ENCODE measurements at regions not wholly inside any gene's neighbourhood (a gene's known extent, or its start where the extent isn't known, plus 50 kb on each side); places are given as distances from the start of the nearest gene placed in this dataset.

GRCh38 chr1:198825254-198825653 lies 186.4 kb downstream of the PTPRC start:
- TF ChIP-seq, protein P1, sequence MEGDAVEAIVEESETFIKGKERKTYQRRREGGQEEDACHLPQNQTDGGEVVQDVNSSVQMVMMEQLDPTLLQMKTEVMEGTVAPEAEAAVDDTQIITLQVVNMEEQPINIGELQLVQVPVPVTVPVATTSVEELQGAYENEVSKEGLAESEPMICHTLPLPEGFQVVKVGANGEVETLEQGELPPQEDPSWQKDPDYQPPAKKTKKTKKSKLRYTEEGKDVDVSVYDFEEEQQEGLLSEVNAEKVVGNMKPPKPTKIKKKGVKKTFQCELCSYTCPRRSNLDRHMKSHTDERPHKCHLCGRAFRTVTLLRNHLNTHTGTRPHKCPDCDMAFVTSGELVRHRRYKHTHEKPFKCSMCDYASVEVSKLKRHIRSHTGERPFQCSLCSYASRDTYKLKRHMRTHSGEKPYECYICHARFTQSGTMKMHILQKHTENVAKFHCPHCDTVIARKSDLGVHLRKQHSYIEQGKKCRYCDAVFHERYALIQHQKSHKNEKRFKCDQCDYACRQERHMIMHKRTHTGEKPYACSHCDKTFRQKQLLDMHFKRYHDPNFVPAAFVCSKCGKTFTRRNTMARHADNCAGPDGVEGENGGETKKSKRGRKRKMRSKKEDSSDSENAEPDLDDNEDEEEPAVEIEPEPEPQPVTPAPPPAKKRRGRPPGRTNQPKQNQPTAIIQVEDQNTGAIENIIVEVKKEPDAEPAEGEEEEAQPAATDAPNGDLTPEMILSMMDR (conservative IDR thresholded peaks at IDR 0.05; ENCODE audit: low read depth, low read length): no peak
- no peak for TF ChIP-seq EZH2 (IDR thresholded peaks at IDR 0.05; ENCODE audit: borderline replicate concordance, low read depth, low read length, poor library complexity, severe bottlenecking)

All from A673 (cell line).